Immature natural killer cell (primary cell): ENCODE measurements at regions not wholly inside any gene's neighbourhood (a gene's known extent, or its start where the extent isn't known, plus 50 kb on each side); places are given as distances from the start of the nearest gene placed in this dataset.

Experiments
- DNase-seq, 3 donors: peaks; one replicate each; pipeline ENCODE4 v3.0.0; 2022; ENCODE audit warnings: mixed read lengths in 1 of 3
- H3K27ac Mint-ChIP-seq, 6 donors: one replicate each; pipeline ENCODE4 v1.8.0; 2020; ENCODE audit warnings: mixed read lengths in 6 of 6, mild to moderate bottlenecking in 5 of 6, inconsistent platforms in 4 of 6, moderate library complexity in 3 of 6
- H3K27me3 Mint-ChIP-seq, 3 donors: one replicate each; pipeline ENCODE4 v1.8.0; 2020 to 2021; ENCODE audit warnings: low read depth in 3 of 3, mild to moderate bottlenecking in 3 of 3, mixed read lengths in 3 of 3, moderate library complexity in 3 of 3, inconsistent platforms in 1 of 3
- H3K36me3 Mint-ChIP-seq, 3 donors: one replicate each; pipeline ENCODE4 v1.8.0; 2020; ENCODE audit warnings: mixed read lengths in 3 of 3, inconsistent platforms in 2 of 3, mild to moderate bottlenecking in 2 of 3
- H3K4me1 Mint-ChIP-seq, 2 donors: one replicate each; pipeline ENCODE4 v1.8.0; 2020; ENCODE audit warnings: inconsistent platforms in 2 of 2, mild to moderate bottlenecking in 2 of 2, mixed read lengths in 2 of 2, moderate library complexity in 1 of 2
- H3K4me3 Mint-ChIP-seq, 5 donors: one replicate each; pipeline ENCODE4 v1.8.0; 2020; ENCODE audit warnings: mild to moderate bottlenecking in 5 of 5, mixed read lengths in 5 of 5, inconsistent platforms in 3 of 5, moderate library complexity in 3 of 5
- H3K9me3 Mint-ChIP-seq, 6 donors: one replicate each; pipeline ENCODE4 v1.8.0; 2020; ENCODE audit warnings: mild to moderate bottlenecking in 6 of 6, mixed read lengths in 6 of 6, inconsistent platforms in 4 of 6, moderate library complexity in 3 of 6

- no peak overlapping the region for H3K27ac Mint-ChIP-seq
- peaks cover 3 to 5% (median 4%) of the 10 kb centered on the region in 3 donors for H3K36me3 Mint-ChIP-seq
- no peak for DNase-seq
- peaks cover 3 to 18% (median 13%) of the 10 kb centered on the region in 6 donors for H3K9me3 Mint-ChIP-seq
- peaks cover 0 to 7% (median 3%) of the 10 kb centered on the region in 3 donors for H3K27me3 Mint-ChIP-seq
- no peak overlapping the region for H3K4me3 Mint-ChIP-seq
- H3K4me1 Mint-ChIP-seq, result no peaks in the 10 kb centered on the region
These were observed 230.1 kb upstream of the PRPS1L1 start for GRCh38 chr7:18257711-18258110.

DNA sequence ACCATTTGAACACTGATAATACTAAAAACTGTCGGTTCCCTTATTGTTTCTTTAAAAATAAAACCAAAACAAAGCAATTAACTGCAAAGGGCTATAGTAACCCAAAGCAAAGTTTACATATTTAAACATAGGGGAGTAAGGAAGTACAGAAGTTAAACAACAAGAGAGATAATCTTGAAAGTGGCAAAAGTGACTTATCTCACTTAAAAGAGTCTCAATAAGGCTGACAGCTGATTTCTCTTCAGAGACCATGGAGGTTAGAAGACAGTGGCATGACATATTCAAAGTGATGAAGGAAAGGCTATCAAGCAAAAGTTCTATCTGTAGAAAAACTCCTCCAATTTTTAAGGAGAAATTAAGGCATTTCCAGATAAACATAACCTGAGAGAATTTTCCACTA lies 233.5 kb upstream of the HDAC9 start:
- DNase-seq, result no peak
- Mint-ChIP-seq H3K4me3 (no peak overlapping the region), H3K27me3 (peaks cover 0 to 3% (median 0%) of the 10 kb centered on the region in 3 donors), H3K36me3 (peaks cover 0 to 5% (median 4%) of the 10 kb centered on the region in 3 donors), H3K9me3 (peaks cover 0 to 15% (median 11%) of the 10 kb centered on the region in 6 donors), H3K4me1 (no peaks in the 10 kb centered on the region), H3K27ac (no peak overlapping the region)

DNA sequence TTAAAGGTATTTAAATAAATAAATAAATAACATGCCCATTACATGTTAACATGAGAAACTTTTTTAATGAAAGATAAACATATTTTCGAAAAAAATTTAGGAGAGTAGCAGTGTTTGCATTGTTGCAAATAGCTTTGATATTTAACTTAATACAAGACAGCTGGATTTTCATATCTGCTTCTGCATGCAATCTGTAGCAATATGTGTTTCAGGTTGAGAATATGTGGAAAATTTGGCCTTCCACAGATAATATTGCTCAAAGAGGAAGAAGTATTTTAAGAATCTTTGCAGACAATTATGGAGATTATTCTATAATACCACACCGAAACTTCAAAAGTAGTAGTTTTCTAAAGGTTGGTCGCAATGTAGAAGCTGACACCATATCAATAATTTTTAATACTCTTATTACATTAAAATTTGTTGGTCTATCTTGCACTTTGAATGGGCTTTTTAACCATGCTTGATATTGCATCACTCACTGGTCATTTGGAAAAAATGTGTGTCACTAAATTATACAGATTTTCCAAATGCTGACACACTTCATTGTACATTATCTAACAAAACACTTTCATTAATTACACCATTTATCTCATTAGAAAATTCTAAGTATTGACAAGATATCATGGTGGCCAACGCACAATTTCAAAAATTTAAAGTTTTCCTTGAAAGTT lies 229.8 kb upstream of the HDAC9 start:
- H3K36me3 Mint-ChIP-seq, result peaks cover 0 to 5% (median 4%) of the 10 kb centered on the region in 3 donors
- no peaks in the 10 kb centered on the region for H3K27me3 Mint-ChIP-seq
- no peak for DNase-seq
- H3K9me3 Mint-ChIP-seq, result peaks cover 0 to 15% (median 10%) of the 10 kb centered on the region in 6 donors
- no peaks in the 10 kb centered on the region for H3K4me1 Mint-ChIP-seq
- no peak overlapping the region for H3K4me3 Mint-ChIP-seq
- H3K27ac Mint-ChIP-seq, result no peak overlapping the region

GRCh38 chr7:18268571-18268970 lies 227.0 kb upstream of the HDAC9 start:
- no peak overlapping the region for H3K4me3 Mint-ChIP-seq
- no peaks in the 10 kb centered on the region for H3K9me3 Mint-ChIP-seq
- H3K27ac Mint-ChIP-seq, result no peak overlapping the region
- no peaks in the 10 kb centered on the region for H3K4me1 Mint-ChIP-seq
- peaks cover 0 to 1% (median 0%) of the 10 kb centered on the region in 3 donors for H3K27me3 Mint-ChIP-seq
- DNase-seq, result no peak
- no peaks in the 10 kb centered on the region for H3K36me3 Mint-ChIP-seq

GRCh38 chr7:18276380-18276779 lies 219.2 kb upstream of the HDAC9 start:
- no peak overlapping the region for H3K27ac Mint-ChIP-seq
- DNase-seq, result no peak
- H3K4me1 Mint-ChIP-seq, result no peaks in the 10 kb centered on the region
- H3K9me3 Mint-ChIP-seq, result no peaks in the 10 kb centered on the region
- H3K36me3 Mint-ChIP-seq, result no peaks in the 10 kb centered on the region
- H3K27me3 Mint-ChIP-seq, result peaks cover 0 to 1% (median 0%) of the 10 kb centered on the region in 3 donors
- H3K4me3 Mint-ChIP-seq, result no peak overlapping the region

DNA sequence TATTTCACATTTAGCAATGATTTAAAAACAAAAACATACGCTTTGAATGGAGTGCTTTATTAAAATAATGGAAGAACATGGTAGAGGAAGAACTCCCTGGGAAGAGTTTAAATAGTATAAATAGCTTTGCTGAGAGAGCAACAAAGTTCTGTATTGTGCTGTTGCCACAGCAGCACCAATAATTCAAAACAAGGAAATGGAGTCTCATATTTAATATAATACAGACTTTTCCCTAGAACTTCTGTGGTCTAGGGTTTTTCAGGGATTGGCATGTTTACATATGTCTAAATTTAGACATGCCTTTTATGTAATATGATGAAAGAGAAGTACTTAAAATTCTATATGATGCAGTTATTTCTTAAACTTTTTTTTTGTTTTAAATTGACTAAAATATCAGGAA lies 217.2 kb upstream of the HDAC9 start:
- no peak overlapping the region for H3K27ac Mint-ChIP-seq
- no peaks in the 10 kb centered on the region for H3K27me3 Mint-ChIP-seq
- no peak overlapping the region for H3K4me3 Mint-ChIP-seq

GRCh38 chr7:18283045-18283444 lies 212.5 kb upstream of the HDAC9 start:
- Mint-ChIP-seq H3K27ac (no peak overlapping the region), H3K9me3 (peaks cover 0 to 2% (median 0%) of the 10 kb centered on the region in 6 donors), H3K36me3 (peaks cover 4 to 8% (median 5%) of the 10 kb centered on the region in 3 donors), H3K4me1 (peaks cover 7 to 10% of the 10 kb centered on the region in 2 donors), H3K4me3 (no peak overlapping the region), H3K27me3 (no peaks in the 10 kb centered on the region)
- no peak for DNase-seq

More for the DNA sequence above, 217.2 kb upstream of the HDAC9 start:
- Mint-ChIP-seq H3K36me3 (peaks cover 4 to 5% (median 4%) of the 10 kb centered on the region in 3 donors), H3K4me1 (peaks cover 0 to 4% of the 10 kb centered on the region in 2 donors), H3K9me3 (peaks cover 0 to 2% (median 0%) of the 10 kb centered on the region in 6 donors)
- no peak for DNase-seq

DNA sequence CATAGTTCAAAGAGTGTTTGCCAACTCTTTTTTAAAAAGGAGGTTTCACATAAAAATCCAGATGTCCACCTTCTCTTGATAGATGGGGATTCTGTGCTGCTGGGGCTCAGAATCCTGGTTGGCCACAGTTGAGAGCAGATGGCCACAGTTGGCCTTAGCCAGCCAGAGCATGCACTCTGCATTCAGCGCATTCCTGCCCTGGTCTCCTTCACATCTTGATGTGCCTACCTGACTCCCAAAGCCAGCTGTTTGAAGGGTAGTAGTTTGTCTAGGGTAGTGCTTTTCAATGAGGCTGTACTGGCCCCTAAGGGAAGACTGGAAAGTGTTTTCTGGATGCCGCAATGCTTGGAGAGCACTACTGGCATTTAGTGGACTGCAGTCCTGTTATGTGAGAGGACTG lies 208.1 kb upstream of the HDAC9 start:
- peaks cover 0 to 2% (median 0%) of the 10 kb centered on the region in 6 donors for H3K9me3 Mint-ChIP-seq
- no peak for DNase-seq
- no peaks in the 10 kb centered on the region for H3K27me3 Mint-ChIP-seq
- H3K36me3 Mint-ChIP-seq, result peaks cover 4 to 8% (median 5%) of the 10 kb centered on the region in 3 donors
- no peak overlapping the region for H3K27ac Mint-ChIP-seq
- no peak overlapping the region for H3K4me3 Mint-ChIP-seq
- peaks cover 46 to 55% of the 10 kb centered on the region in 2 donors for H3K4me1 Mint-ChIP-seq

DNA sequence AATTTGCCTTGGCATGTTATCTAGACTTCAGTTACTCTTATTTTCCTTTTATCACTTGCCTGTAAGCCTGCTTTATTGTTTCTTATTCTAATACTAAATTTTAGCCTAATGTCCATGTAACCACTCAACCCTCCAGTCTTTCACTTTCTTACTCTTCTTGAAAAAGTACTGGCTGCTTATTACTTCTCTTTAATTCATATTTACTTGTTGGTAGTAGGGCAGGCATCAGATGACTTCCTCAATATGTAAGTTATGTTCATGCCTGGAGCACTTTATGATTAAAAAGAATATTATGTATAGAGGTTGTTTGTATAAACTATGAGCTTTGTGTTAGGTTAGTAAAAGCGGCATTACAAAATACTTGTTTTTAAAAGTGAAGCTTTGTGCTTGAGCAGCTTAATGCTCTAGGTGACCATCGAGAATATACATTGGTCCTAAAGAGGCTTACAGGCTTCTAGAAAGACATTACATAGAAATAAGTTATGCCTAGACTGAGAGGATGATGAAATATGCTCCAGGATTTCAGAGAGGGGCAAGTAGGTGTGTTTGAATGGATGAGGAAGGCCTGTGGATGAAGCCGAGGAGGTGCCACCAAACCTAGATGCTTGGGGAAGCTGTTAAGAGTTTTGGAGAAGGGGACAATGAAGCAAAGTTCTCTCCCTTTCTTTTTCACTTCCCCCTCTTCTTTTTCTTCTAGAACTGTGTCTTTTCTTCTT lies 207.1 kb upstream of the HDAC9 start:
- H3K27ac Mint-ChIP-seq, result peak overlapping the region in 2 of 6 donors; percentile 15 to 53
- DNase-seq, result no peak
- peak overlapping the region in 3 of 5 donors; percentile 1 to 30 (median 29) for H3K4me3 Mint-ChIP-seq
- H3K4me1 Mint-ChIP-seq, result peaks cover 52 to 65% of the 10 kb centered on the region in 2 donors
- peaks cover 0 to 4% (median 0%) of the 10 kb centered on the region in 3 donors for H3K36me3 Mint-ChIP-seq
- H3K9me3 Mint-ChIP-seq, result no peaks in the 10 kb centered on the region
- H3K27me3 Mint-ChIP-seq, result no peaks in the 10 kb centered on the region

GRCh38 chr7:18289788-18290187 lies 205.8 kb upstream of the HDAC9 start:
- peak overlapping the region; percentile 71 to 92 (median 85) for H3K4me3 Mint-ChIP-seq
- peaks cover 0 to 2% (median 0%) of the 10 kb centered on the region in 3 donors for H3K27me3 Mint-ChIP-seq
- peaks cover 0 to 1% (median under 1%) of the 10 kb centered on the region in 3 donors for H3K36me3 Mint-ChIP-seq
- no peak for DNase-seq
- no peaks in the 10 kb centered on the region for H3K9me3 Mint-ChIP-seq
- H3K27ac Mint-ChIP-seq, result peak overlapping the region in 4 of 6 donors; percentile 49 to 83 (median 71)
- peaks cover 58 to 72% of the 10 kb centered on the region in 2 donors for H3K4me1 Mint-ChIP-seq

DNA sequence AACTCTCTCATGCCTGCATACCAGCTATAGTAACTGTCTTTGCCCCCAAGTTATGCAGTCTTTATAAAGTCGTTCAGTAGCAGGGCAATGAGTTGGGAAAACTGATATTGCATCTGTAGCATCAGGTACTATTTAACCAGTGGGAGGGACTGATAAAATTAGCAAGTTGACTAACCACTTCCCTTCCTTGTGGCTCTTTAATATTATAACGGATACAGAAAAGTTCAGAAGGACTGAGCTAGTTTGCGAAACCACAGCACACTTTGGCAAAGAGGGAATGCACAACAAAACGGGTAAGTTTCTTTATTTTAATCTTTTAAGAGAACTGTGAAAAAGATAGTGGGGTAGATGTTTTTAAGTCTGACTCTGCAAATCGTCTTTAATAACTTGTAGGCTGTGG lies 205.3 kb upstream of the HDAC9 start:
- peaks cover 62 to 72% of the 10 kb centered on the region in 2 donors for H3K4me1 Mint-ChIP-seq
- peak overlapping the region; percentile 71 to 92 (median 85) for H3K4me3 Mint-ChIP-seq
- H3K27me3 Mint-ChIP-seq, result peaks cover 0 to 2% (median 0%) of the 10 kb centered on the region in 3 donors
- H3K9me3 Mint-ChIP-seq, result no peaks in the 10 kb centered on the region
- peaks cover 0 to 5% (median 3%) of the 10 kb centered on the region in 3 donors for H3K36me3 Mint-ChIP-seq
- H3K27ac Mint-ChIP-seq, result peak overlapping the region in 5 of 6 donors; percentile 9 to 83 (median 67)
- DNase-seq, result peak; percentile 26 to 37 (median 34)

DNA sequence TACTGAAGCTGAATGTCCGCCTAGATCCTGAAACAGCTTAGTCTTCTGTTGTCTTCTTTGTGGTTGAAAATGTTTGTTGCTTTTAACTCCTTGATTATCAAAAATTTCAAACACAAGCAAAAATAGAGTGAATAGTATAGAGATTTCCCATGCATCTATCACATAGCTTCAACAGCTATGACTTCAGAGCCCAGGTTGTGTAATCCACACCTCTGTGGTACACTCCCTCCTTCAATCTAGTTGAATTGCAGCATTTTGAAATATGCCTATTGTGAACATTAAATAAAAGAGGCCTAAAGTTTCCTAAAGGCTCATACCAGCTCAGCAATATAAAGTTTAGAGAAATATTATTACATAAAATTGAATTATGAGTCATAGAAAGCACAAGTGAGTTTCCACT lies 204.7 kb upstream of the HDAC9 start:
- DNase-seq, result no peak
- H3K9me3 Mint-ChIP-seq, result no peaks in the 10 kb centered on the region
- peaks cover 0 to 5% (median 3%) of the 10 kb centered on the region in 3 donors for H3K36me3 Mint-ChIP-seq
- peaks cover 0 to 2% (median 0%) of the 10 kb centered on the region in 3 donors for H3K27me3 Mint-ChIP-seq
- H3K27ac Mint-ChIP-seq, result peak overlapping the region; percentile 12 to 83 (median 58)
- H3K4me3 Mint-ChIP-seq, result peak overlapping the region; percentile 71 to 92 (median 85)
- H3K4me1 Mint-ChIP-seq, result peaks cover 66 to 78% of the 10 kb centered on the region in 2 donors

DNA sequence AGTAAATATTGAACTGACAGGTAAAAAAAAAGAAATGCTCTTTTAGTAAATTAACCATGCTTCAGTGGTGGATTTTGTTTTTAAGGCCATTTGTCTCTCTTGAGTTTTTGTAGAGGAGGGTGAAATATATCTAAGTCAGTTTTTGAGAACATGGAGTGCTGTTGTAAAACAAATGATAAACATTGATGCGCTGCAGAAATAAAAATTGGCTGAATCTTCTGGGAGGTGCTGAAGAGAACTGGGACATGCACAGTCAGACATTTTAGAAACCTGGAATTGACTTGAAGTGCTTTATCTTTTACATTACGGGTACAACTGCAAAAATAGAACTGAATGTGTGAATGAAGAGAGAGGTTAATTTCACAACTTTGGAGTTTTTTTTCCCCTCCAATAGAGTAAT lies 203.0 kb upstream of the HDAC9 start:
- DNase-seq, result no peak
- peaks cover 0 to 5% (median 3%) of the 10 kb centered on the region in 3 donors for H3K36me3 Mint-ChIP-seq
- H3K27ac Mint-ChIP-seq, result peak overlapping the region in 3 of 6 donors; percentile 6 to 68 (median 53)
- H3K4me3 Mint-ChIP-seq, result peak overlapping the region; percentile 57 to 92 (median 75)
- H3K9me3 Mint-ChIP-seq, result peaks cover 0 to 1% (median 0%) of the 10 kb centered on the region in 6 donors
- peaks cover 0 to 2% (median 0%) of the 10 kb centered on the region in 3 donors for H3K27me3 Mint-ChIP-seq
- peaks cover 68 to 90% of the 10 kb centered on the region in 2 donors for H3K4me1 Mint-ChIP-seq

GRCh38 chr7:18293759-18294158 lies 201.8 kb upstream of the HDAC9 start:
- Mint-ChIP-seq H3K27me3 (peaks cover 0 to 2% (median 0%) of the 10 kb centered on the region in 3 donors), H3K9me3 (peaks cover 0 to 1% (median 0%) of the 10 kb centered on the region in 6 donors), H3K36me3 (peaks cover 0 to 5% (median 3%) of the 10 kb centered on the region in 3 donors), H3K27ac (peak overlapping the region in 1 of 6 donors; percentile 33), H3K4me1 (peaks cover 62 to 82% of the 10 kb centered on the region in 2 donors), H3K4me3 (peak overlapping the region in 3 of 5 donors; percentile 5 to 30 (median 23))
- DNase-seq, result no peak
